IMR-90 (cell line): ENCODE measurements at regions not wholly inside any gene's neighbourhood (a gene's known extent, or its start where the extent isn't known, plus 50 kb on each side); places are given as distances from the start of the nearest gene placed in this dataset.

ENCODE experiments used
- BHLHE40 ChIP-seq: fragments of 150-350 bp; IDR thresholded peaks from 2 replicates; pipeline ENCODE4 v1.6.1; 2016; ENCODE audit warnings: mild to moderate bottlenecking, low read depth, low read length
- CEBPB ChIP-seq: IDR thresholded peaks from 2 replicates; pipeline ENCODE4 v1.6.1; 2012; ENCODE audit warnings: low read depth, low read length, improper control_type of control experiment
- FOS ChIP-seq: fragments of 150-350 bp; IDR thresholded peaks from 2 replicates; pipeline ENCODE4 v1.6.1; 2016; ENCODE audit warnings: low read depth, low read length
- MXI1 ChIP-seq: IDR thresholded peaks from 2 replicates; pipeline ENCODE4 v1.6.1; 2012; ENCODE audit warnings: low read depth, mild to moderate bottlenecking, low read length, moderate library complexity, borderline replicate concordance
- NFE2L2 ChIP-seq: fragments of 150-350 bp; IDR thresholded peaks from 2 replicates; pipeline ENCODE4 v1.6.1; 2016; ENCODE audit warnings: low read depth, mild to moderate bottlenecking, low read length
- POLR2A ChIP-seq: IDR thresholded peaks from 2 replicates; pipeline ENCODE4 v1.6.1; 2012; ENCODE audit warnings: mild to moderate bottlenecking, low read depth, low read length
- RAD21 ChIP-seq: IDR thresholded peaks from 2 replicates; pipeline ENCODE4 v1.6.1; 2012; ENCODE audit warnings: low read length, improper control_type of control experiment
- RCOR1 ChIP-seq: IDR thresholded peaks from 2 replicates; pipeline ENCODE4 v1.6.1; 2012; ENCODE audit warnings: mild to moderate bottlenecking, low read length, improper control_type of control experiment; ENCODE audit not compliant: insufficient replicate concordance
- RFX5 ChIP-seq: IDR thresholded peaks from 2 replicates; pipeline ENCODE4 v1.8.0; 2012; ENCODE audit warnings: low read depth, mild to moderate bottlenecking, low read length, moderate library complexity
- SMC3 ChIP-seq: fragments of 150-350 bp; IDR thresholded peaks from 2 replicates; pipeline ENCODE4 v1.6.1; 2016; ENCODE audit warnings: low read depth, mild to moderate bottlenecking, antibody characterized with exemption, low read length, moderate library complexity
- TF ChIP-seq, protein P1 (sequence below): conservative IDR thresholded peaks from 2 replicates; pipeline ENCODE4 v1.5.1; 2012; ENCODE audit warnings: mild to moderate bottlenecking, low read depth, low read length, improper control_type of control experiment

DNA sequence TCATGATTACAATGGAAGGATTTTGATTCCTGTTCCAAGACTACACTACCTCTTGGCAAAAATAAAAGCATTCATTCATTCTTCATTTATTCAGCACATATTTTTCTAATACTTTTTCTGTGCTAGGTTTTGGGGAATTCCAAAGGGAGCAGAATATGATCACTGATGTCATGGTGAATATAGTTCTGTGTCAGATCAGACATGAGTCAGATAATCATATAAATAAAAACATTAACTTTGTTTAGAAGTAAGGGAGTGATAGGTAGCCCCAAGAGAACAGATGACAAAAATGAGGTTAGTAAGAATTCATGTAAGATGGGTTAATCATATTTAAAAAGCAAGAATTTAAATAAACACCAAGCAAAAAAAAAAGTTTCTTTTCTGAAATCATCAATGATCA lies 94.1 kb upstream of the RANBP6 start:
- TF ChIP-seq, protein P1, sequence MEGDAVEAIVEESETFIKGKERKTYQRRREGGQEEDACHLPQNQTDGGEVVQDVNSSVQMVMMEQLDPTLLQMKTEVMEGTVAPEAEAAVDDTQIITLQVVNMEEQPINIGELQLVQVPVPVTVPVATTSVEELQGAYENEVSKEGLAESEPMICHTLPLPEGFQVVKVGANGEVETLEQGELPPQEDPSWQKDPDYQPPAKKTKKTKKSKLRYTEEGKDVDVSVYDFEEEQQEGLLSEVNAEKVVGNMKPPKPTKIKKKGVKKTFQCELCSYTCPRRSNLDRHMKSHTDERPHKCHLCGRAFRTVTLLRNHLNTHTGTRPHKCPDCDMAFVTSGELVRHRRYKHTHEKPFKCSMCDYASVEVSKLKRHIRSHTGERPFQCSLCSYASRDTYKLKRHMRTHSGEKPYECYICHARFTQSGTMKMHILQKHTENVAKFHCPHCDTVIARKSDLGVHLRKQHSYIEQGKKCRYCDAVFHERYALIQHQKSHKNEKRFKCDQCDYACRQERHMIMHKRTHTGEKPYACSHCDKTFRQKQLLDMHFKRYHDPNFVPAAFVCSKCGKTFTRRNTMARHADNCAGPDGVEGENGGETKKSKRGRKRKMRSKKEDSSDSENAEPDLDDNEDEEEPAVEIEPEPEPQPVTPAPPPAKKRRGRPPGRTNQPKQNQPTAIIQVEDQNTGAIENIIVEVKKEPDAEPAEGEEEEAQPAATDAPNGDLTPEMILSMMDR: no peak
- TF ChIP-seq RAD21 (no peak), POLR2A (no peak), SMC3 (no peak), BHLHE40 (no peak), FOS (no peak), CEBPB (no peak), RCOR1 (no peak), NFE2L2 (no peak), RFX5 (no peak), MXI1 (no peak)
